ENCODE measurements at regions not wholly inside any gene's neighbourhood (a gene's known extent, or its start where the extent isn't known, plus 50 kb on each side); places are given as distances from the start of the nearest gene placed in this dataset.
"Not testable (repeated sequence)": the region's sequence is repeated elsewhere in the genome, so short reads cannot be mapped to it uniquely, and the experiment has no call there.

GRCh38 chr2:192687015-192687414 lies 492.3 kb upstream of the TMEFF2 start:
- Histone ChIP-seq H3K4me3 (no peak overlapping the region), H3K4me1 (replicated peaks; ENCODE audit: insufficient read depth) (no peaks in the 10 kb centered on the region), H3K9me3 (ENCODE audit: insufficient read depth, low read depth) (no peaks in the 10 kb centered on the region), H2AFZ (no peak overlapping the region), H3K9me2 (ENCODE audit: insufficient read depth) (no peaks in the 10 kb centered on the region), H3K27ac (no peak overlapping the region), H4K20me1 (ENCODE audit: insufficient read depth) (no peaks in the 10 kb centered on the region), H3K36me3 (ENCODE audit: low read depth) (no peaks in the 10 kb centered on the region), H3K27me3 (ENCODE audit: insufficient read depth, low read depth) (no peaks in the 10 kb centered on the region), H3K79me2 (ENCODE audit: low read depth) (no peaks in the 10 kb centered on the region), H3F3A (ENCODE audit: insufficient read depth, low read depth) (no peaks in the 10 kb centered on the region), H3K4me2 (no peak overlapping the region)
- ChIA-PET POLR2A (ENCODE audit: unreplicated experiment) (no interaction called here), CTCF (no interaction called here)
- DNase-seq: no peak
- BruUV-seq (replicated peaks): no TSS peak
- intact Hi-C loops (cut with micrococcal nuclease; ENCODE audit: unreplicated experiment): no loop called here
- TF ChIP-seq CTCF (conservative IDR thresholded peaks at IDR 0.05): no peak
- TF ChIP-seq EZH2 (IDR thresholded peaks at IDR 0.05; ENCODE audit: low read depth): no peak

GRCh38 chr2:192682511-192682910 lies 487.8 kb upstream of the TMEFF2 start:
- DNase-seq; H3K4me2 ChIP-seq; H3K27me3 ChIP-seq (ENCODE audit: insufficient read depth, low read depth); BruUV-seq (replicated peaks); POLR2A ChIA-PET (ENCODE audit: unreplicated experiment); CTCF ChIA-PET; intact Hi-C loops (cut with micrococcal nuclease; ENCODE audit: unreplicated experiment); H4K20me1 ChIP-seq (ENCODE audit: insufficient read depth); H3K4me3 ChIP-seq; H3K9me2 ChIP-seq (ENCODE audit: insufficient read depth); H3K27ac ChIP-seq; H3K36me3 ChIP-seq (ENCODE audit: low read depth); H3K4me1 ChIP-seq (replicated peaks; ENCODE audit: insufficient read depth); H3K79me2 ChIP-seq (ENCODE audit: low read depth); H2AFZ ChIP-seq; H3K9me3 ChIP-seq (ENCODE audit: insufficient read depth, low read depth); H3F3A ChIP-seq (ENCODE audit: insufficient read depth, low read depth): not testable (repeated sequence)

- Histone ChIP-seq H3K36me3 (ENCODE audit: low read depth) (no peaks in the 10 kb centered on the region), H3K4me2 (no peak overlapping the region), H3K9me3 (ENCODE audit: insufficient read depth, low read depth) (no peaks in the 10 kb centered on the region), H3F3A (ENCODE audit: insufficient read depth, low read depth) (no peaks in the 10 kb centered on the region), H3K27me3 (ENCODE audit: insufficient read depth, low read depth) (no peaks in the 10 kb centered on the region), H3K4me1 (replicated peaks; ENCODE audit: insufficient read depth) (no peaks in the 10 kb centered on the region), H2AFZ (no peak overlapping the region), H3K79me2 (ENCODE audit: low read depth) (no peaks in the 10 kb centered on the region), H4K20me1 (ENCODE audit: insufficient read depth) (no peaks in the 10 kb centered on the region), H3K9me2 (ENCODE audit: insufficient read depth) (no peaks in the 10 kb centered on the region), H3K27ac (no peak overlapping the region), H3K4me3 (no peak overlapping the region)
- no TSS peak for BruUV-seq (replicated peaks)
- ChIA-PET CTCF (interaction anchor here (0.6 kb wide), 1 partner anchor 182 kb away, joined by 7 read pairs; no protein-coding TSS in a partner anchor), POLR2A (ENCODE audit: unreplicated experiment) (no interaction called here)
- intact Hi-C loops (cut with micrococcal nuclease; ENCODE audit: unreplicated experiment): no loop called here
- no peak for TF ChIP-seq CTCF (conservative IDR thresholded peaks at IDR 0.05)
- TF ChIP-seq EZH2 (IDR thresholded peaks at IDR 0.05; ENCODE audit: low read depth): no peak
- no peak for DNase-seq
Observed at GRCh38 chr2:192675681-192676080, 480.9 kb upstream of the TMEFF2 start.

GRCh38 chr2:192669505-192670091 lies 474.9 kb upstream of the TMEFF2 start:
- Histone ChIP-seq H3K9me3 (ENCODE audit: insufficient read depth, low read depth) (no peaks in the 10 kb centered on the region), H3F3A (ENCODE audit: insufficient read depth, low read depth) (no peaks in the 10 kb centered on the region), H3K27me3 (ENCODE audit: insufficient read depth, low read depth) (no peaks in the 10 kb centered on the region), H3K9me2 (ENCODE audit: insufficient read depth) (no peaks in the 10 kb centered on the region), H2AFZ (peak overlapping the region; percentile 62), H3K79me2 (ENCODE audit: low read depth) (no peaks in the 10 kb centered on the region), H3K4me1 (replicated peaks; ENCODE audit: insufficient read depth) (no peaks in the 10 kb centered on the region; the same call in 1 of the 2 replicates), H3K4me2 (peak overlapping the region; percentile 36), H3K4me3 (no peak overlapping the region), H3K27ac (no peak overlapping the region), H4K20me1 (ENCODE audit: insufficient read depth) (no peaks in the 10 kb centered on the region), H3K36me3 (ENCODE audit: low read depth) (no peaks in the 10 kb centered on the region)
- intact Hi-C loops (cut with micrococcal nuclease; ENCODE audit: unreplicated experiment): no loop called here
- POLR2A ChIA-PET (ENCODE audit: unreplicated experiment): interaction anchor here (0.7 kb wide), 1 partner anchor 899 kb away, joined by 6 read pairs; no protein-coding TSS in a partner anchor
- no TSS peak for BruUV-seq (replicated peaks)
- peak in 1 of 2 experiments; percentile 1 for DNase-seq
- TF ChIP-seq CTCF (conservative IDR thresholded peaks at IDR 0.05) (no peak), EZH2 (IDR thresholded peaks at IDR 0.05; ENCODE audit: low read depth) (no peak)
- CTCF ChIA-PET: no interaction called here

GRCh38 chr2:192660555-192660954 lies 465.8 kb upstream of the TMEFF2 start:
- H3K4me2 ChIP-seq; BruUV-seq (replicated peaks); H3K9me2 ChIP-seq (ENCODE audit: insufficient read depth); POLR2A ChIA-PET (ENCODE audit: unreplicated experiment); H2AFZ ChIP-seq; H3K79me2 ChIP-seq (ENCODE audit: low read depth); CTCF ChIA-PET; H4K20me1 ChIP-seq (ENCODE audit: insufficient read depth); H3K27me3 ChIP-seq (ENCODE audit: insufficient read depth, low read depth); H3K4me1 ChIP-seq (replicated peaks; ENCODE audit: insufficient read depth); H3K4me3 ChIP-seq; H3F3A ChIP-seq (ENCODE audit: insufficient read depth, low read depth); H3K36me3 ChIP-seq (ENCODE audit: low read depth); intact Hi-C loops (cut with micrococcal nuclease; ENCODE audit: unreplicated experiment); H3K9me3 ChIP-seq (ENCODE audit: insufficient read depth, low read depth); H3K27ac ChIP-seq: not testable (repeated sequence)
- DNase-seq: peak; percentile 5 to 45

All from PC-9 (cell line).